Stimulated activated CD8-positive, alpha-beta memory T cell treated with anti-CD3 and anti-CD28 coated beads, Interleukin-15, amount 100 ng/mL, for 1 hour (primary cell): ENCODE measurements at regions not wholly inside any gene's neighbourhood (a gene's known extent, or its start where the extent isn't known, plus 50 kb on each side); places are given as distances from the start of the nearest gene placed in this dataset.

Source experiments
- DNase-seq: peaks from one replicate; pipeline ENCODE4 v3.0.0-alpha.2; 2020; ENCODE audit warnings: low read depth

- no peak for DNase-seq
Observed at GRCh38 chr9:119829186-119829585, 460.0 kb upstream of the BRINP1 start.

DNA sequence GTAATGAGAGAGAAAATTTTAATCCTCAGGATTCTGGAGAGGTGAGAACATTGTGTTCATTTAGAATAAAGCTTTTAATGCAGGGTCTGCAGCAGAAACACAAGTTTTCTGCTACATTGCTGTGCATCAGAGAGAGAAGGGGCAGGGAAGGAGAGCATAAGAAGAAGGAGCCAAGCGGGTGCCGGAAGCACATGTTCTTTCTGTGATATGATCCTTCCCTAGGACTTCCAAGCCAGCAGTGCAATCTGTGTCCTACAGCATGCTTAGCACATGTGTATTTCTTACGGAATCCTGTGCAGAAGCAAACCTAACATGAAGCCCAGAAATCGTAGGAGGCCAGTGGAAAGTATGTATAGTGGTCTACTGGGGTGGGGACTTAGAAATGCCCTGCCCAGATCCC, 458.3 kb upstream of the BRINP1 start:
- DNase-seq = no peak

DNA sequence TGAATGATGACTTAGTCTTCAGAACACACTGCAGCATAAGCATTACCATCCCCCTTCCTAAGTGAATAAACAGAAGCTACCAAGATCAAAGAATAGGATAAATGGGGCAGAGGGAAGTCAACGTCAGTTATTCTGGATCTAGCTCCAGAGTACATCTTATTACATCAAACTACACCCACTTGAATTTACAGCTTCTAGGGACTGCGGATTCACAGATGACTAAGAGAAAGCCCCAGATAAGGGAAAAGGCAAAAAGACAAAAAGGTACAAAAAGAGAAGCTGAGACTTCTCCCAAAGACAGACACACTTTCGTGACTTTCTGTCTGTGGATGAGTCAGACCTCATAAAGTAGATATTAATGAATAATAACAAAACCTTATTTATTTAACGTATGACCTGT, 457.9 kb upstream of the BRINP1 start:
- DNase-seq = no peak

- no peak for DNase-seq
Observed at GRCh38 chr9:119818726-119819435, 449.6 kb upstream of the BRINP1 start.

GRCh38 chr9:119810645-119811429, 441.6 kb upstream of the BRINP1 start:
- no peak for DNase-seq

GRCh38 chr9:119803679-119804078, 434.4 kb upstream of the BRINP1 start:
- DNase-seq = no peak

DNA sequence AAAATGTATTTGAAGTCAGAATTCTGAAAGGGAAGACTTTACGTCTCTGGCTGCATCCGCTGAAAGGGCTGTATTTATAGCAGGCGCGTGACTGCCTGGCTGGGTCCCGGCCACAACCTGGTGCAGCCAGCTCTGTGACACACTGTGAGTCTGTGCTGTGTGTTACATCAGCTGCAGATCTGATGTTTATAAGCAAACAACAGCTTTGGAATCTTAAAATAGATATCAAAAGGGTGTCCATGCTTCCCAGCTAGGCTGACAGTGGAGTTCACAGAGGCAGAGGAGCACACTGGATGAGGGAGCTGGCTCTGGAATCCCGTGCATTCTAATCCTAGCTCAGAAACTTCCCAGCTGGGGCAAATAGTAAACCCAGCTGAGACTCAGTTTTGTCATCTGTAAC, 433.4 kb upstream of the BRINP1 start:
- no peak for DNase-seq

DNA sequence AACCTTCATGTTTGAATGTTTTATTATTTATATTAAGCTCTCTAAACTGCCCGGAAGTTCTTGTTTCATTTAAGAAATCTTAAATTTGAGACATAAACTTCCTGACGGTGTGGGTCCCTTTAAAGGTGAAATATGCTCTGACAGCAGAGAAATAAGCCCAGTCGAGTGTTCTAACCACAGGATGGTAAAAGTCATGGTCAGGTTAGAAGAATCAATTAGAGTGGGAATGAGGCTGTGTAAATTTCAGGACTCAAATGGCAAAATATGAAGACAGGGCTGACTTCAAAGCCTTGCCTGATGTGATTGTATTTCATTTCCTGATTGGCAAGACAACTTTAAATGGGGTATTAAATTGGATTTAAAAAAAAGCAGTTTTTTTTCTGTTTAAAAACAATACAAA, 432.9 kb upstream of the BRINP1 start:
- no peak for DNase-seq

DNA sequence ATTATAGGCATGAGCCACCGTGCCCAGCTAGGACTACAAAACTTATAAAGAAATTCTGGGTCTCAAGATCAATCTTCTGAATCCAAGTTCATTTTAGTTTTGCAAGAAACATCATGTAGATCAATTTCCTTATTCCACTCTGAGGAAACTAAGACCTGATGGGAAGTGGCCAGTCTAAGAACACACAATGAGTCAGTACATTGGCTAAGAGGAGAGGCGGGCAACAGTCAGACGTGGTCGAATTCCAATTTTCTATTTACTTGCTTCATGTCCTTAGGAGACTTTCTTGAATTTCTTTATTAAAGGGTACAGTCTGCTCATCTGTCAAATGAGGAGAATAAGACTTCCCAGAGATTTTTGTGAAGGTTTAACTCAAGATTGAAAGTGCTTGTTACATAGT, 432.1 kb upstream of the BRINP1 start:
- no peak for DNase-seq

DNA sequence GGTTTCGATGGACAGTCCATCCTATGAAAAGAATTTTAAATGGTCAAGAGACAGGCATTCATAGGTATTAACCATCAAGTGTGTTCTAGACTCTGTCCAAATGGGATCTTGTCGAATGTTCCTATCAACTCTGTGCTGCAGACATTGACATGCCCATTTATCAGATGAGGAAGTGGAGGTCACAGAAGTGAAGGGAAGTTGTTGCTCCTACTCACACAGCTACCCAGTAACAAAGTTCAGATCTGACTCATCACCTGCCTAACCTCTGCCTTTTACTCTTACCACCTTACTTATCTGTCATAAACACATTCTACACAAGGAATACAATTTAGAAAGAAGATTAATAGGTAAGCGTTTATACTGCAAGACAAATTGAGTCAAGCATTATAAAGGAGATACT, 426.2 kb upstream of the BRINP1 start:
- no peak for DNase-seq

DNA sequence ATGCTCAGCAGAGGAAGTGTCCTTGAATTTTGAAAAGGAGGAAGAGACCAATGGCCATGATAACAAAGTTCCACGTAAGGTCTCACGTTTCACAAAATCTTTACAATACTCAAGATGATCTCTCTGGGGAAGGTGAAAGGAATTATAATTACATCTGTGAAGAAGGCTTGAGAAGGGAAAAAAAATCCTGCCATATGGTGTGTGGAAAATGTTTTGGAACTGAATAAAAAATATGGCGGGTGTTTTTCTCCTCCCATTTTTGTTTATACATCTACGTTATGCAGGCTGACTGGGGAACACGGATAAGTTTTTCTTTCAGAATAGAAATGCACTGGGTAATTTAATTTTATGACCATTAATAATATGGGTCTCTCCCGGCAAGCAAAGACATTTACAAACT, 425.6 kb upstream of the BRINP1 start:
- DNase-seq = no peak

DNA sequence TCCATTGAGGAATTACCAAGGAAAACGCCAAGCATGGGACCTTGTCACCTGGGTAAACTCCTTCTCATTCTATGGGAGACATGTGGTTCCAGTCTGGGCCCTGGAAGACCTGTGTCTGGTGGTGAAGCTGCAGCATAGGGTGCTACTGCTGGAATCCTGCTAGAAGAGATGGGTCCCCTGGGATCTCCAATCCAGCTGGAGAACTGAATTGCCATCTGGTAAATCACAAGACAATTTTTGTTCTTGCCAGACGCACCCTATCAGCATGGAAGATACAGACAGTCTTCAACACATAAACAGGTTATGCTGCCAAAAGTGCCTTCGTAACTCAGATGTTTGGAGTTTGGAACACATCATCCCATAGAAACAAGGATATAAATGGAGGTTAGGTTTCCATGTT, 424.0 kb upstream of the BRINP1 start:
- DNase-seq = no peak

- DNase-seq = no peak
Observed at GRCh38 chr9:119792242-119792641, 423.0 kb upstream of the BRINP1 start.

- DNase-seq = no peak
Observed at GRCh38 chr9:119789987-119790386, 420.8 kb upstream of the BRINP1 start.

GRCh38 chr9:119788921-119789320, 419.7 kb upstream of the BRINP1 start:
- no peak for DNase-seq

DNA sequence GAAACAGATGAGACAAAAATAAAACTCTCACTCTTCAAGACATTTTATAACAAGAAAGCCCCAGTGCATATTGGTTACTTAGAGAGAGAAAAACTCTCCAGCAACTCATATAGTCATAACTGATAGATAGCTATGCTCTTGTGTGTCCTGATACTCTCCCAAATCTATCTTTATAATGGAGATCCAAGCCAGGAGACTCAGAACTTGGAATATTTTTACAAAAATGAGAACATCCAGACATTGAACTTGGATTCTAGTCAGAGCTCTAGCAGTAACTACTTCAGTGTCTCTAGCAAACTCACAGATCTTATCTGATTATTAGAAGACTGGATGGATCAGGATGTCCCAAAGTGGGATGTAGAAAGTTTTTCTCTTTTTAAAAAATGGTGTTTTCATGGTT, 412.7 kb upstream of the BRINP1 start:
- DNase-seq = no peak

DNA sequence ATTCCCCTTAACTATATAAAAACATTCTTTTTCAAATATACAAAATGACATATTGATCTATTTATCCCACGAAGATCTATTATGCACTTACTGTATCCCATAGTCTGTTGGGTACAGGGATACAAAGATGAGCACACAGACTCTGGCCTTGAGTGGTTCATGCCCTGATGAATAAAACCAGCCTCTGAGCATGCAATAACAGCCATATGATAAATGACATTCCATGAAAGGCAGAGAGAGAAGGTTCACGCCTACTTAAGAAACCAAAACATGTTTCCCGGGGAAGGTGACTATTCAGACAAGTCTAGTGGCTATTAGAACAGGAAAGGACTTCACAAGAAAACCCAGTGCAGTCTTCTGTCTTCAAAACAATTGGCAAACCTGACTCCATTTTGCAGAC, 406.2 kb upstream of the BRINP1 start:
- DNase-seq = no peak

DNA sequence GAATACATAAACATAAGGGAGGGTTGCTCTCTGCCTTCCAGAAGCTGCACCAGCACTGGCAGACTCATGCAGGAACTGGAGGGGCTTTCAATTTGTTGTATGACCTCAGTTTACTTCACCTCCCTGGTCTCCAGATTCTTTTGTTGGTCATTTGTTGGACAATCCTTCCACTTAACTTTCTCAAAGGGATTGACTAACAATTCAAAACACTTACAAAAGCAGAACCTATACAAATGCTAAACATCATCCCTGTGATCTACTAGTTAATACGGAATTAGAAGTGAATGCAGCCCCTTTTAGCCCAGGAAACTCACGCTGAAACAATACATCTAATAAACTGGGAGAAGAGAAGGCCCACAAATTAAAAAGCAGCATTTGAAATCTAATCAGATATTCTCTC, 404.6 kb upstream of the BRINP1 start:
- no peak for DNase-seq

DNA sequence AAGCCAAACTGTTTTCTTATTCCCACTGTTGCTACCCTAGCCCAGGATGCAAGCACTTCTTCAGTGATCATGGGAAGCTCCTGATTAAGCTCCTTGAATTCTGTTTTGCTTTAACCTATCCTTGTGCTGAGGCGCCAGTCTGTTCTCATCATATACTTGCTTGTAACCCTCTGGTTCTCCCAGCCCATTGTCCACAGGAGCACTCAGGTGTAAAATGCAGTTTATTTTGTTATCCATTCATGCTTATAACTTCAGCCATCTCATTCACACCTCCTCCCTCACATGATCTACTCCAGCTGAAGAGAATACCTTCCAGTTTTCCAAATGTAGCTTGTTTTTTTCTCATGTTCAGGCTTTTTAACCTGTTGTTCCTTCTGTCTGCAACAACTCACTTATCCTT, 402.1 kb upstream of the BRINP1 start:
- DNase-seq = no peak

DNA sequence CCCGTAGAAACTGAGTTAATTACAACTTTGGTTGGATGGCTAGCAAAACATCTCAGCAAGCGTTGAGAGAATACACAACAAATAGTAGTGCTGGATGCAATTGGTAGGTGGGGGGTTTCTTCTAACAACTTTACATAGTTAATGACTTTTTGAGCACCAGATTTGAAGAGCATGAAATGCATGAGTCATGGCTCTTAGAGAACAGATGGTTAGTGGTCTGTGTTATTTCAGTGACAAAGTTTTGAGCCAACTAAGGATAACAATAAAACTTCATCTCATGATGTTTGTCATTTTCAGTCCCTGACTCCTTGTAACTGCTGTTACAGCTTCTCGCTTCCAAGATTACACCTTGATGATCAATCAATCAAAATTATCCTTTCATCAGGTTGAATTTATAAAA, 399.0 kb upstream of the BRINP1 start:
- no peak for DNase-seq

- DNase-seq = no peak
Observed at GRCh38 chr9:119765632-119766175, 396.5 kb upstream of the BRINP1 start.

DNA sequence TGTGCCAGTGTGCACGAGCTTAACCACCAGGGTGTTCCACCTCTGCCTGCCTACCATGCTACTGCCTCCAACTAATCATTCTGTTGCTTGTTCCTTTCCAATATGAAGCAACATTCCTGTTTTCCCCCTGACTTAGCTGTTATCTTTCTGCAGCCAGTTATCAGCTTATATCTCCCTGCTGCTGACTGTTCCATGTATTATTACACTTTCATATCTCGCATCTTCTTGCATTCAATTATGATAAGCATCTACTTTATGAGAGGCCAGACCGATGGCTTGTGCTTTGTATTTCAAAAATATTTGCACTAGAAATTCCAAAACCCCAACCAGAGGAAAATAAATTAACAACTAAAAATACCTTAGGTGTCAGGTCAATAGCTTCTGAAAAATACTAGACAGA, 394.0 kb upstream of the BRINP1 start:
- no peak for DNase-seq

GRCh38 chr9:119761812-119762211, 392.6 kb upstream of the BRINP1 start:
- DNase-seq = no peak

GRCh38 chr9:119758990-119759389, 389.8 kb upstream of the BRINP1 start:
- DNase-seq = no peak
